Colon (tissue), 2 donors: ENCODE measurements at regions not wholly inside any gene's neighbourhood (a gene's known extent, or its start where the extent isn't known, plus 50 kb on each side); places are given as distances from the start of the nearest gene placed in this dataset.

Experiments
- FAIRE-seq: peaks from 2 replicates; lab custom pipeline; 2012; peaks lifted over from hg19 to GRCh38; lab: Jason Lieb, UNC
- donor health status: control.
- donor health status: control.

GRCh38 chr18:77658751-77659448 is 409.3 kb downstream of the GALR1 start:
- no peak for FAIRE-seq

- FAIRE-seq: no peak
These were observed 417.0 kb downstream of the GALR1 start for GRCh38 chr18:77666613-77667012.

DNA sequence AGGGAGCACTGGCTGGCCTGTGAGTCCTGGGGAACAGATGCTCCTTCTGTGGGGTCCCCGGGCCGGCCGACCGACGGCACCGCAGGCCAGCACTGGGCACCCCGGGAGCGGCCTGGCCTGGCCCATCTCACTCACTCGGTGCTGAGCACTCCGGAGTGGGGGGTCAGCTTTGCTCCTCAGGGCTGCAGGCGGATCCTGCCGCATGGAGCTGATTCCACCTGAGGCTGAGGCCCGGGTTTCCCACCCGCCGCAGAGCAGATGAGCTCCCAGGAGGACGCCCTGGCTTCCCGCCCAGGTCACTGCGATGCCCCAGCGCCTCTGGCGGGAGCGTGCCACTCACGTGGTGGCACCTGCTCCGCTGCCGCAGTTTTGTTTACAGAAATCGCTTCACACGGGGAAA is 418.6 kb downstream of the GALR1 start:
- no peak for FAIRE-seq

DNA sequence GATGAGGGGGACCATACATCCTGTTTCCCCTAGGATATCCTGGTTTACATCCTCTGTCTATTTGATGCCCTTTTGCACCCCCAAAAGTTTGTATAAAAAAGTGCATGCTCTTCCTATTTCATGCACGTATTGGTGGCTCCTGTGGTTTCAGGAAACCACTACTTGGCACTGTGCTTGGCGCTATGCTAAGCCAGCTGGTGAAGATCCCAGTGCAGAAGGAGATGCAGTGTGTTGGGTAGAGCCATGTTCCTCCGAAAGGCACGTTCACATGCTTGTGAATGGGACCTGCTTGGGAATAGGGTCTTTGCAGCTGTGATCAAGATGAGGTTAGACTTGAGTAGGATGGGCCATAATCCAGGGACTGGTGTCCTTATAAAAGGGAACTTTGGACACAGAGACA is 419.7 kb downstream of the GALR1 start:
- FAIRE-seq: no peak

DNA sequence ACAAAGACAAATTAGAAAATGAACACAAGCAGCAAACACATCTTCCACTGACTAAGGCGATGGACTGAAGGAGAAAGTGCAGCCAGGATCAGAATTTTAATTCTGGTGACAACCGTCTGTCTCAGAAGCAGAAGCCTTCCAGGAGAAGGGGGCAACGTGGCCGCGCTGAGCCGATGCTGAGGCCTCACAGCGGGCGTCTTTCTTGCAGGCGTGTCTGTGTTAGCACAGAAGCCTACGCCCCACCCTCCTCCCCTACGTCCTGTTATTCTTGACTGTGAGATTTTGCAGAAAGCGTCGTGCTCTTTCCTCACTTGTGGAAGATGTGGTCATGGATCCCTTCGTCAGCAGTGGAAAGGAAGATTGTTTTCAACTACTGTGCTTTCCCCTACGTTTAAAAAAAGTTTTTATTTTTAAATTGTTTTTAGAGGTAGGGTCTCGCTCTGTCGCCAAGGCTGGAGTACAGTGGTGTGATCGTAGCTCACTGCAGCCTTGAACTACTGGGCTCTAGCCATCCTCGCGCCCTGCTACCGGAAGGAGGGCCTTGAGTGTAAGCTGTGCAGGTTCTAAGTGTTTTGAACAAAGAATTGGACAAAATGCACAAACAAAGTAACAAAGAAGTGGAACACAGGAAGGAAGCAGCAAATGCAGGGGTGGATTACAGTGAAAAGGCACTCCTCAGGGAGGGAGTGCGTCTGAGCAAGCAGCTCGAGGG is 422.0 kb downstream of the GALR1 start:
- FAIRE-seq: no peak

GRCh38 chr18:77676910-77677309 is 427.3 kb downstream of the GALR1 start:
- no peak for FAIRE-seq

- no peak for FAIRE-seq
These were observed 427.9 kb downstream of the GALR1 start for GRCh38 chr18:77677536-77677935.

GRCh38 chr18:77679869-77680268 is 430.2 kb downstream of the GALR1 start:
- FAIRE-seq: no peak

GRCh38 chr18:77700051-77700450 is 450.4 kb downstream of the GALR1 start:
- FAIRE-seq: no peak

DNA sequence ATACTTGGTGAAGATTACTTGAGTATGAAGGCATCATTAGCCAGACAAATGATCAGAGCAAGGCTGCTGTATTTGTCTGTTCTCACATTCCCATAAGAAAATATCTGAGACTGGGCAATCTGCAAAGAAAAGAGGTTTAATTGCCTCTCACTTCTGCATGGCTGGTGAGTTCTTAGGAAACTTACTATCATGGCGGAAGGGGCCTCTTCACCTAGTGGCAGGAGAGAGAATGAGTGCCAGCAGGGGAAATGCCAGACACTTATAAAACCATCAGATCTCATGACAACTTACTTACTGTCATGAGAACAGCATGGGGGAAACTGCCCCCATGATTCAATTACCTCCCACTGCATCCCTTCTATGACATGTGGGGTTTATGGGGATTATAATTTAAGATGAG is 452.3 kb downstream of the GALR1 start:
- FAIRE-seq: no peak

GRCh38 chr18:77702686-77703085 is 453.0 kb downstream of the GALR1 start:
- FAIRE-seq: no peak

- no peak for FAIRE-seq
These were observed 455.7 kb downstream of the GALR1 start for GRCh38 chr18:77705301-77705700.

GRCh38 chr18:77708826-77709506 is 459.3 kb downstream of the GALR1 start:
- FAIRE-seq: no peak

- no peak for FAIRE-seq
These were observed 461.4 kb downstream of the GALR1 start for GRCh38 chr18:77711096-77711495.

DNA sequence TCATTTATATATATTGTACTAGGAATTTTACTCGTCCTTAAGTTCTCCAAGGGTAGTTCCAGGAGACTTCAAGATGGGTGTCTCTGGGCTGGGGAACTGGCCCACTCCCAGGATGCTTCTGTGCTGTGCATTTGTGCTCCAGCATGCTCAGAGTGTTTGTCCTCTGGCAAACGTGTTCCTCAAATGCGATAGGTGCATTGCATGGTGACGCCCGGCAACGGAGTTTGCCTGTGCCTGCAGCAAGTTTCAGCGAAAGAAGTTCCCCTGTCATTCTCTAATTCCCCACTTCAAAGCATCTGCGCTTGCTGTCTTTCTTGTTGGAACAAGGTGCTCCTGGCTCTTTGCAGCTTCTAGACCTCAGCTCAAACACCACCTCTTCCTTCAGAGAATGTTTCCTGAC is 465.1 kb downstream of the GALR1 start:
- no peak for FAIRE-seq

DNA sequence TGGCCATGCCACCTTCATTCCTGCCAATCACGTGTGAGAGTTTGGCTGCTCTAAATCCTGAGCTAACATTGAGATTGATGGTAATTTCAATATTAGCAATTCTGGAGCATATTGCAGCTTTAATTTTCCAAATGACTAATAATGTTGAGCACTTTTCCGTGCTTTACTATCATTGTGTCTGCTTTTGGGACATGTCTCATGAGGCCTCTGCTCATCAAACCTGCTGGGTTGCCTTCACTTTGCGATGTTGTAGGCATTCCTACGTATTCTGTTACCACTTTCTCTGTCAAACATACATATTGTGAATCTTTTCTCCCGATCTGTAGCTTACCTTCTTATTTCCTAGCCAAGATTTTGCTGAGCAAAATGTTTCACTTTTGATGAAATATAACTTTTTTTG is 466.6 kb downstream of the GALR1 start:
- no peak for FAIRE-seq

- no peak for FAIRE-seq
These were observed 483.8 kb downstream of the GALR1 start for GRCh38 chr18:77733292-77733903.

DNA sequence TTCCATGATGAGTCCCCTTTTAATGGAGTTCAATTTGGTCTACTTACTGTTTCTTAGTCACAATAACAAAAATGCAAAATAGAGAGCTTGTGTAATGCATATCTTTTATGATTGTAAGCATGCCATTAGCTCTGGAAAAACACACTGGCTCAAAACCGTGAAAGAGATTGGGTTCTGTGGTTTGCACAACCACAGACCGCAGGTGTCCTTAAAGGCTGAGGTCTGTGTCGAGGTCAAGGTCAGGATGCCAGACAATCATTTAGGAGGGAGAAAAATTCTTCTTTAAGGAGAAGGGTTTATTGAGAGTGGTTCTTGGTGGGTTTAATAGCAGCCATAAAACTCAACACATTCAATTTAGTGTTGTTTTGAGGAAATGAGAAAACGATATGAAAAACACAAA is 487.2 kb downstream of the GALR1 start:
- no peak for FAIRE-seq

- FAIRE-seq: no peak
These were observed 487.8 kb downstream of the GALR1 start for GRCh38 chr18:77737405-77737804.

GRCh38 chr18:77749089-77749488 is 499.4 kb downstream of the GALR1 start:
- no peak for FAIRE-seq

GRCh38 chr18:77750006-77750405 is 500.4 kb downstream of the GALR1 start:
- FAIRE-seq: no peak

DNA sequence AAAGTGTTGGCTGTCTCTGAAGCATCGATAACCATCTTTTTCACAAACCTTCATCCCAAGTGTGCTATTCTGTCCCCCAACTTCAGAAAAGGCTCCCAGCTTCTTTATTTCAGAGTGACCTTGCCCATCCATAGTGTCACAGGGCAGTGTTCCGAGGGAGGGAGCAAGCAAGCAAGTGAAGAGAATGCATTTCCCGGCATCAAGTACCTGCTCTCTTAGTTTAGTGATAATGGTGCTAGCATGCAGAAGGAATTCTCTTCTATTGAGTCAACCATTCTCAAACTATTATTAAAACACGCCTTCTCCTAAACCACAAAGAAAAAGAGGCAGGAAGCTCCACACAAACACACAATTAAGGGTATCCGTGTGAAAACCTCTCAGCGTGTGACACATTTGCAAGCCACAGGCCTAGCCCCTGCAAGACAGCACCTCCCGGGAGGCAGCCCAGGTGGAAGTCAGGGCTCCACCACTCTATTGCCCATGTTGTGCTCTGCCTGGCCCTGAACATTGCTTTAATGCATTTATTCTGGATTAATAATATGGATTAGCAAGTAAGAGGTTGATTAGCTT is 504.9 kb downstream of the GALR1 start:
- no peak for FAIRE-seq

- no peak for FAIRE-seq
These were observed 505.5 kb downstream of the GALR1 start for GRCh38 chr18:77755187-77755586.
